Activated B cell treated with CpG ODN at 0.5 μM for 24 hours (primary cell): ENCODE measurements at regions not wholly inside any gene's neighbourhood (a gene's known extent, or its start where the extent isn't known, plus 50 kb on each side); places are given as distances from the start of the nearest gene placed in this dataset.

ENCODE experiments used
- ATAC-seq: fragments of 200-7000 bp; cut with Tn5 transposase; one replicate; pipeline ENCODE4 v1.10.0; 2021; ENCODE audit warnings: low read depth, mild to moderate bottlenecking, moderate library complexity
- CTCF ChIA-PET: fragments of 350-600 bp; sonication (Branson Sonifier 250); formaldehyde crosslinking; loops from one replicate; lab custom pipeline; 2021; ENCODE audit warnings: antibody characterized with exemption; lab: Charles Lee
- POLR2A ChIA-PET: fragments of 350-600 bp; sonication (Branson Sonifier 250); formaldehyde crosslinking; loops from one replicate; lab custom pipeline; 2021; ENCODE audit warnings: antibody characterized with exemption; lab: Charles Lee
- DNase-seq: peaks from one replicate; pipeline ENCODE4 v3.0.0; 2022
- H3K27ac Mint-ChIP-seq: one replicate; pipeline ENCODE4 v1.8.0; 2020; ENCODE audit warnings: mixed read lengths
- H3K27me3 Mint-ChIP-seq: one replicate; pipeline ENCODE4 v1.8.0; 2021; ENCODE audit warnings: mixed read lengths
- H3K36me3 Mint-ChIP-seq: one replicate; pipeline ENCODE4 v1.8.0; 2021; ENCODE audit warnings: low read depth, mixed read lengths
- H3K4me1 Mint-ChIP-seq: one replicate; pipeline ENCODE4 v1.8.0; 2021; ENCODE audit warnings: mixed read lengths
- H3K4me3 Mint-ChIP-seq: one replicate; pipeline ENCODE4 v1.8.0; 2020; ENCODE audit warnings: mild to moderate bottlenecking, mixed read lengths
- H3K9me3 Mint-ChIP-seq: one replicate; pipeline ENCODE4 v1.8.0; 2020; ENCODE audit warnings: mixed read lengths
- intact Hi-C: fragments of 100-400 bp; cut with micrococcal nuclease; formaldehyde crosslinking; loops from one replicate; pipeline ENCODE4 v1.15.1; 2024
- TF ChIP-seq, protein P1 (sequence below): fragments of 200-600 bp; IDR thresholded peaks from one replicate; pipeline ENCODE4 v1.8.0; 2022; ENCODE audit warnings: antibody characterized with exemption, mild to moderate bottlenecking

DNA sequence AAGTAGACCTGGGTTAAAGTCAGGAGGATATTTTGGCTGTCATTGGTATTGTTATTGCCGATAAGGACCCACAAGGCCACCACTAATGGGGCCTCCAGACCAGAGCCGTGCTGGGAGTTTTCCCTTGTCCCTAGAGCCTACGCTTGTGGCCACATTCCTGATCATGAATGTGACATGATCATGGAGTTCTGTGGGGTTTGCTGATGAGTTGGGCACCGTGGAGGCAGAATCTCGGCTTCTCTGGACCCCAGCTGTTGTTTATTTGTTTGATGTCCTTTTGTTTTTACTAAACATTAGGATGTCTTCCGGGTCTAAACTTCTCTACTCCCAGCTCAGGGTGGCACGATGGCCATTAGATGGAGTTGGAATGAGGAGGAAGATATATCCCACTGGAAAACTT is 74.9 kb upstream of the TMPRSS2 start:
- CTCF ChIA-PET, result no interaction called here
- no peak for DNase-seq
- H3K4me3 Mint-ChIP-seq, result no peak overlapping the region
- TF ChIP-seq, protein P1, sequence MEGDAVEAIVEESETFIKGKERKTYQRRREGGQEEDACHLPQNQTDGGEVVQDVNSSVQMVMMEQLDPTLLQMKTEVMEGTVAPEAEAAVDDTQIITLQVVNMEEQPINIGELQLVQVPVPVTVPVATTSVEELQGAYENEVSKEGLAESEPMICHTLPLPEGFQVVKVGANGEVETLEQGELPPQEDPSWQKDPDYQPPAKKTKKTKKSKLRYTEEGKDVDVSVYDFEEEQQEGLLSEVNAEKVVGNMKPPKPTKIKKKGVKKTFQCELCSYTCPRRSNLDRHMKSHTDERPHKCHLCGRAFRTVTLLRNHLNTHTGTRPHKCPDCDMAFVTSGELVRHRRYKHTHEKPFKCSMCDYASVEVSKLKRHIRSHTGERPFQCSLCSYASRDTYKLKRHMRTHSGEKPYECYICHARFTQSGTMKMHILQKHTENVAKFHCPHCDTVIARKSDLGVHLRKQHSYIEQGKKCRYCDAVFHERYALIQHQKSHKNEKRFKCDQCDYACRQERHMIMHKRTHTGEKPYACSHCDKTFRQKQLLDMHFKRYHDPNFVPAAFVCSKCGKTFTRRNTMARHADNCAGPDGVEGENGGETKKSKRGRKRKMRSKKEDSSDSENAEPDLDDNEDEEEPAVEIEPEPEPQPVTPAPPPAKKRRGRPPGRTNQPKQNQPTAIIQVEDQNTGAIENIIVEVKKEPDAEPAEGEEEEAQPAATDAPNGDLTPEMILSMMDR, result no peak
- no peaks in the 10 kb centered on the region for H3K4me1 Mint-ChIP-seq
- no peak overlapping the region for H3K27ac Mint-ChIP-seq
- H3K9me3 Mint-ChIP-seq, result peaks cover 20% of the 10 kb centered on the region
- H3K36me3 Mint-ChIP-seq, result no peaks in the 10 kb centered on the region
- H3K27me3 Mint-ChIP-seq, result peaks cover 6% of the 10 kb centered on the region
- intact Hi-C loops, result no loop called here
- no peak for ATAC-seq
- POLR2A ChIA-PET, result no interaction called here

DNA sequence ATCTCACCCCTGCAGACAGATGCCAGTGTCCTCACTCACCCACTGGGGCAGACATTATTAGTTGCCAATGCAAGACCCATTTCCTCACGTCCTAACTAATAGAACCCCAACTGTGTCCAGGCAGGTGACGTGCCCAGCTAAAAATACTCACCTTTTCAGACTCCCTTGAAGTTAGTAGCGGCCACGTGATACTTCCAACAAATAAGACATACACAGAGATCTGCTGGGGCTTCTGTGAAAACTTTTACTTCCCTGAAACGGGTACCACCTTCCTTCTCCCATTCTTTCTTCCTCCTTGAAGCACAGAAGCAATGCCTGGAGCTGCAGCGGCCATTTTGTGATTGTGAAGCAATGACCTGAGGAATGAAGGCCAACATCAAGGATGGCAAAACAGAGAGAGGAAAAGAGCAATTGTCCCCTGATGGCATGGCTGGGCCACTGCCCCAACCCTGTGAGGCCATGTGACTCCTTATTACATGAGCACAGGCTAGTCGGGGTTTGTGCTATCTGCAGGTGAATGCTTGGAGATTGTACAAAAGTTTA is 74.4 kb upstream of the TMPRSS2 start:
- H3K4me3 Mint-ChIP-seq, result no peak overlapping the region
- CTCF ChIA-PET, result no interaction called here
- H3K4me1 Mint-ChIP-seq, result no peaks in the 10 kb centered on the region
- H3K9me3 Mint-ChIP-seq, result peaks cover 22% of the 10 kb centered on the region
- peaks cover 6% of the 10 kb centered on the region for H3K27me3 Mint-ChIP-seq
- intact Hi-C loops, result no loop called here
- no peak overlapping the region for H3K27ac Mint-ChIP-seq
- TF ChIP-seq, protein P1, result no peak
- no peak for ATAC-seq
- POLR2A ChIA-PET, result no interaction called here
- H3K36me3 Mint-ChIP-seq, result no peaks in the 10 kb centered on the region
- DNase-seq, result no peak

DNA sequence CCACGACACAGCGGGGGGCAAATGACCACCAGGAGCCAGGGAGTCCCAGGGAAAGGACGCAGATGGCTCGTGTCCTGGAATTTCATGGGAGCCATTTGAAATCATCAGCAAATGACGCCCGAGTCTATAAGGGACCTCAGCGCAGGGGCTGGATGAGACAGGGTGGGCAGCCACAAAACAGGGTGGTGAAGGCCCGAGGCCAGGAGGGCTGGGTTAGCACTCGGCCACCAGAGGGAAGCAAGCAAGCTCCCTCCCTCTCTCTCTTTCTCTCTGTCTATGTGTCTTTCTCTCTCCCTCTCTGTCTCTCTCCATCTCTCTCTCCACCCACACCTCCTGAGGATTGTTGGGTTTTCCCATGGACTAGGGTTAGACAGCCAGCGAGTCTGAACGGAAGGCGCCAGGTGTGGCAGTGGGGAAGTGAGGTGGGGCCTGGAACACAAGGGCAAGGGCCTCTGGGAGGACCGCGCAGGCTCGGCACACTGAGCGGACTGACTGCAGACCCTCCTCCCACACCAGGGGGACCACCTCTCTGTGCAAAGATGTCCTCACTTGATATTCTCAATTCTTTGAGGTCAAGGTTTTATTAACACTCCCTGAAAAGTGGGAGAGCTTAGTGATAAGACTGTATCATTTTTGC is 73.8 kb upstream of the TMPRSS2 start:
- no peaks in the 10 kb centered on the region for H3K36me3 Mint-ChIP-seq
- ChIA-PET CTCF (no interaction called here), POLR2A (no interaction called here)
- peaks cover 22% of the 10 kb centered on the region for H3K9me3 Mint-ChIP-seq
- no peak overlapping the region for H3K4me3 Mint-ChIP-seq
- peaks cover 6% of the 10 kb centered on the region for H3K27me3 Mint-ChIP-seq
- intact Hi-C loops, result no loop called here
- TF ChIP-seq, protein P1, result no peak
- no peak for DNase-seq
- H3K4me1 Mint-ChIP-seq, result no peaks in the 10 kb centered on the region
- no peak overlapping the region for H3K27ac Mint-ChIP-seq
- no peak for ATAC-seq

DNA sequence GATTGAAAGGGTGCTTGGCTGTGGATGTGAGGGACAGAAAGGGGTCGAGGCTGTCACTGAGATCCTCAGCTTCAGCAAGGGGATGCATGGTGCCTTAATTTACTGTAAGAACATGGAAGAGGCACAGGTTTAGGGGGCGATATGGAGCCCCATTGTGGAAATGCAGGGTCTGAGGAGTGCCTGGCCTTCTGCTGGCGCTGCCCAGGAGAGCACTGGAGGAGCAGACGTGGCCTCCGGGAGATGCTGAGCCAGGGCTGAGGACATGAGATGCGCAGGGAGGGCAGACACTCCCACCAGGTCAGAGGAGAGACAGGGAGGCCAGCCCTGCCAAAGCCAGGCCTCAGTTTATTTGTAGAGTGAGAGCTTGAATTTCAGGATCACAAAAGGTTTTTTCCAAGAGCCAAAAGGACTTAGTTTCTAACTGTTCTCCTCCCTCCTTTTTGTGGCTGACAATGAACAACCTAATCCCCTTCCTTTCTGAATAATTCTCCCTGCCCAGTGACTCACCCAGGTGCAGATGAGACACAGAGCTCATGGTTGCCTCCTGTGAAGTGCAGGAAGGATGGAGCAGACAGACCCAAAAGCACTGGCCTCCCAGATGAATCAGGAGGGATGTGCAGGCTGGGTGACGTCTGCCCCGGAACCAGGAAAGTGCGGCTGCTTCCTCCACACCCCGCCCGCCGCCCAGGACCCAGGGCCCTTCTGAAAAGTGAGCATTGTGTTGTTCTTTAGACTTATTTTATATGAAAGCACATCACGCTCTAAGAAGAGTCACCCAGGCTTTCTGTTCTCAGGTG is 73.0 kb upstream of the TMPRSS2 start:
- Mint-ChIP-seq H3K27ac (no peak overlapping the region), H3K4me1 (no peaks in the 10 kb centered on the region), H3K9me3 (peaks cover 22% of the 10 kb centered on the region), H3K36me3 (no peaks in the 10 kb centered on the region), H3K4me3 (no peak overlapping the region), H3K27me3 (peaks cover 6% of the 10 kb centered on the region)
- ATAC-seq (no peak), DNase-seq (no peak)
- TF ChIP-seq, protein P1, result no peak
- intact Hi-C loops, result no loop called here
- ChIA-PET POLR2A (no interaction called here), CTCF (no interaction called here)

DNA sequence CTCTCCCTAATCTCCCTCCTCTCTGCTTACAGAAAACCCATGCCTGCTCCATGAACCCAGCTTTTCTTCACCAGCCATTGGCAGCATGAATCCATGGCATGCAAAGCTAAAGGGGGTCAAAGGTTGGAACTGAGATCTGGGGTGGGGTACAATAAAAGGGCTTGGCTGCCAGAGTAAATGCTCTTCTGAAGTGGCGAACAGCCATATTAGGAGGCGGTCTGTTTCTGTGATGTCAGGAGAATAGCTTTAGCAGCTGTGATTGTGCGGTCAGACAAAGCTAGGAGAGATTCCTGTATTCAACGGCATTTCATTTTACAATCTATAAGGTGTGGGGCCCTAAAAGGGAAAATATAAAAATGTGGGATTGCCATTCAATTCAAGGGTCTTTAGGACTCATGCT is 71.7 kb upstream of the TMPRSS2 start:
- ChIA-PET POLR2A (no interaction called here), CTCF (no interaction called here)
- ATAC-seq (no peak), DNase-seq (no peak)
- TF ChIP-seq, protein P1, result no peak
- H3K9me3 Mint-ChIP-seq, result peaks cover 22% of the 10 kb centered on the region
- peaks cover 6% of the 10 kb centered on the region for H3K27me3 Mint-ChIP-seq
- H3K4me3 Mint-ChIP-seq, result no peak overlapping the region
- H3K4me1 Mint-ChIP-seq, result no peaks in the 10 kb centered on the region
- no peaks in the 10 kb centered on the region for H3K36me3 Mint-ChIP-seq
- intact Hi-C loops, result no loop called here
- H3K27ac Mint-ChIP-seq, result no peak overlapping the region
